HL-60 (cell line): ENCODE measurements at regions not wholly inside any gene's neighbourhood (a gene's known extent, or its start where the extent isn't known, plus 50 kb on each side); places are given as distances from the start of the nearest gene placed in this dataset.

ENCODE experiments used
- DNase-seq, 2 experiments: peaks; one replicate each; pipeline ENCODE4 v3.0.0-alpha.2; 2010 to 2020; ENCODE audit warnings: low read depth in 1 of 2, low spot score in 1 of 2
- H3K27ac ChIP-seq: fragments of 250-450 bp; sonication (Bioruptor Pico); replicated peaks from 2 replicates; pipeline ENCODE4 v1.5.1; 2020; ENCODE audit warnings: mild to moderate bottlenecking, moderate library complexity
- H3K27me3 ChIP-seq: fragments of 250-450 bp; sonication (Bioruptor Pico); 2 replicates; pipeline ENCODE4 v1.5.1; 2021; ENCODE audit warnings: mild to moderate bottlenecking, moderate library complexity; ENCODE audit not compliant: insufficient read depth, poor library complexity, severe bottlenecking
- H3K4me3 ChIP-seq: replicated peaks from 2 replicates; pipeline ENCODE4 v1.5.1; 2011; ENCODE audit warnings: mild to moderate bottlenecking, control low read depth, low read length; ENCODE audit not compliant: insufficient read depth
- CTCF ChIP-seq: IDR thresholded peaks from one replicate; pipeline ENCODE4 v1.5.1; 2011; ENCODE audit warnings: low read length, control low read depth, inconsistent platforms; ENCODE audit not compliant: insufficient read depth
- GABPA ChIP-seq: IDR thresholded peaks from 2 replicates; pipeline ENCODE4 v1.6.1; 2012; ENCODE audit warnings: low read depth
- POLR2AphosphoS5 ChIP-seq: IDR thresholded peaks from 2 replicates; pipeline ENCODE4 v1.6.1; 2012; ENCODE audit warnings: low read depth
- REST ChIP-seq: IDR thresholded peaks from 2 replicates; pipeline ENCODE4 v1.6.1; 2012; ENCODE audit warnings: low read depth; ENCODE audit not compliant: insufficient replicate concordance
- SPI1 ChIP-seq: IDR thresholded peaks from 2 replicates; pipeline ENCODE4 v1.6.1; 2012; ENCODE audit warnings: low read depth, mild to moderate bottlenecking, borderline replicate concordance

- H3K27ac ChIP-seq: no peak overlapping the region
- TF ChIP-seq REST (no peak), GABPA (no peak), POLR2AphosphoS5 (no peak), SPI1 (no peak), CTCF (no peak)
- DNase-seq: no peak
- H3K27me3 ChIP-seq: no peaks in the 10 kb centered on the region
- H3K4me3 ChIP-seq: no peak overlapping the region
Observed at GRCh38 chr13:109436841-109437240, 349.5 kb downstream of the IRS2 start.

GRCh38 chr13:109436055-109436622 lies 350.2 kb downstream of the IRS2 start:
- Histone ChIP-seq H3K4me3 (no peak overlapping the region), H3K27ac (no peak overlapping the region), H3K27me3 (no peaks in the 10 kb centered on the region)
- no peak for DNase-seq
- TF ChIP-seq CTCF (no peak), GABPA (no peak), REST (no peak), SPI1 (no peak), POLR2AphosphoS5 (no peak)

GRCh38 chr13:109431217-109431616 lies 355.2 kb downstream of the IRS2 start:
- Histone ChIP-seq H3K27ac (no peak overlapping the region), H3K27me3 (no peaks in the 10 kb centered on the region), H3K4me3 (no peak overlapping the region)
- no peak for TF ChIP-seq CTCF
- no peak for TF ChIP-seq GABPA
- no peak for TF ChIP-seq POLR2AphosphoS5
- no peak for TF ChIP-seq REST
- TF ChIP-seq SPI1: no peak
- no peak for DNase-seq
